GM18907 (cell line): ENCODE measurements at regions not wholly inside any gene's neighbourhood (a gene's known extent, or its start where the extent isn't known, plus 50 kb on each side); places are given as distances from the start of the nearest gene placed in this dataset.
"Not testable (repeated sequence)": the region's sequence is repeated elsewhere in the genome, so short reads cannot be mapped to it uniquely, and the experiment has no call there.

Experiments used
- ATAC-seq: cut with Tn5 transposase; IDR thresholded peaks from one replicate; pipeline ENCODE4 v1.9.1; 2021; ENCODE audit warnings: mild to moderate bottlenecking, moderate library complexity; ENCODE audit not compliant: unreplicated experiment

DNA sequence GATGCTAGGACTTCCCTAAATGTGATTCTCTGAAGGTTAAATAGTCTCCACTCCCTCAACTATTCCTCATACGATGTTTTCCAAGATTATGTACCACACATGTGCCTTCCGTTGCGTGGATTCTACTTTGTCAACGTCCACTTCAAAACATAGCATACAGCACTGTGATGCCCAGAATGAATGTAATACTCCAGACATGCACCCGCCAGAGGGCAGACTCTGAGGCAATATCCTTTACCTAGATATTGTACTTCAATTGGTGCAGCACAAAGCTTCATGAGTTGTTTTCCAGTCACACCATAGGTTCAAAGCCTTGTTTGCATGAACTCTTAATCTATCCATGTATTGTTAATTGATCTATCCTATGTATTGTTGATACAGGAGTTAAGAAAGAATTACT lies 201.0 kb upstream of the NABP1 start:
- no peak for ATAC-seq

DNA sequence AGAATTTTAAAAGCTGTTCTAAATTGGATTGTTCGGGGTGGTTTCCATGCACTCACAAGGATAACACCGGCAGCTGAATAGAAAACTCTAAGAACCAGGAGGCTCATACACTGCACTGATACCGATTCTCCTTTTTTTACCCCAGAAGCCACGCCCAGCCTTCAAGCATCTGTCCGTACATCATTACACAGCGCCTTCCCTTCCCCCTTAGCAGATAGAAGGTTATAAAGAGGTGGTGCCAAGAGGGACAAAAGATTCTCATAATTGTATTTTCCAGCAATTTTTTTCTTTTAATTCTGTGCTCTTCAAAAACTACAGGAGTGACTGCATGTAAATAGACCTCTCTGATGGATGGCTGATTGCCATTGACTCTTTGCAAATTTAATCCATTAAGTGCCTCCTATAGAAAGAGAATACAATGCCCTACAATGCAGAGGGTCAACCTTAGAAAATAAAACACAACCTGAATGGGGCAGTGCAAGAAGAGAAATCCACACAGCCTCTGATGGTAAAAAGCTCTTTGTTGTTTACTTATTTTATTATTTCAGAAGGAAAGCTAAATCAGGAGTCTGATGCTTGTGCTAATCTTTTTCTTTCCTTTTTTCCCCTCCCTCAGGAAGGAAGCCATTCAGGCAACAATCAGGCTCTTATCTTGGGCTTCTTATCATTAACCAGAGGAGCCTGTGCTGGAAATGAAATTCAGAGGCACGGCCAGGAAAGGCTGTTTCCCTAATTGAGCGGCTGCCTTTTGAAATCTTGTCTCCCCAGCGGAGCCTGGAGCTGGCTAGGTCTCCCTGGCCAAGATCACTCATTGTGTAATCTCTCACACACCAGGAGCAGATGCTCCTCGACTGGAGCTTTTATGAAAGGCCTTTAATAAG lies 198.9 kb upstream of the NABP1 start:
- no peak for ATAC-seq

DNA sequence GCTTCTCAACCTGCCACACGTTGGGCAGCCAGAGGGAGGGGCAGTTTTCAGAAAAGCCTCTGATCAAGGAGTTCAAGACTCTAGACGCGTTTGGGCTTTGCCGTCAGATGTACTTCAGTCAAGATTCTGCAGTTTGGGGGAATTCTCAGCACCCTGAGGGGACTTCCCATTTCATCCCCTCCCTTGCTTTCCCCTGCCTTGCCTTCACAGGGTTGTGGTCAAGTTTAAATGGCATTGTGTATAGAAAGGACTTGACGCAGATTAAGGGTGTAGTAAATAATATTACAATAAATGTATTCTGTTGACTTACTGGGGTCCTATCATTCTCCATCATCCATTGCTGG lies 198.3 kb upstream of the NABP1 start:
- ATAC-seq = peak; percentile 90

DNA sequence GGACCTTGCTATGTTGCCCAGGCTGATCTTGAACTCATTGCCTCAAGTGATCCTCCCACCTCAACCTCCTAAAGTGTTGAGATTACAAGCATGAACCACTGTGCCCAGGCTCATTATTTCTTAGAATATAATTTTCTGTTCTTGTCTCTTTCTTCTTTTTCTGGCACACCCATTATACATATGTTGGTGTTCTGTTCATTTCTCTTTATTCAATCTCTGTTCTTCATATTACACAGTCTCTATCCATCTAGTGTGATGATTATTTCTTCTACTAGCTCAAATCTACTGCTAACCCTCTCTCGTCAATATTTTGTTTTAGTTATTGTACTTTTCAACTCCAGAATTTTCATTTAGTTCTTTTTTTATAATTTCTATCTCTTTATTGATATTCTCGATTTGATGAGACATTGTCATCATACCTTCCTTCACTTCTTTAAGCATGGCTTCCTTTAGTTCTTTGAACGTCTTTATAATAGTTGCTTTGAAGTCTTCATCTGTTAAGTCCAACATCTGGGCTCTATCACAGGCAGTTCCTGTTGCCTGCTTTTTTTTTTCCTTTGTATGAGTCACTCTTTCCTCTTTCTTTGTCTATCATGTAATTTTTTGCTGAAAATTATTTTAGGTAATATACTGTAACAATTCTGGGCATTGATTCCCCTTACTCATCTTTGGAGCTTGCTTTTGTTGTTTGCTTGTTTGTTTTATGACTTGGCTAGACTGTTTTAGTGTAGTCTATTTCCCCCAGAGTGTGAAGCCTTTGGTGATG lies 196.4 kb upstream of the NABP1 start:
- ATAC-seq = no peak

DNA sequence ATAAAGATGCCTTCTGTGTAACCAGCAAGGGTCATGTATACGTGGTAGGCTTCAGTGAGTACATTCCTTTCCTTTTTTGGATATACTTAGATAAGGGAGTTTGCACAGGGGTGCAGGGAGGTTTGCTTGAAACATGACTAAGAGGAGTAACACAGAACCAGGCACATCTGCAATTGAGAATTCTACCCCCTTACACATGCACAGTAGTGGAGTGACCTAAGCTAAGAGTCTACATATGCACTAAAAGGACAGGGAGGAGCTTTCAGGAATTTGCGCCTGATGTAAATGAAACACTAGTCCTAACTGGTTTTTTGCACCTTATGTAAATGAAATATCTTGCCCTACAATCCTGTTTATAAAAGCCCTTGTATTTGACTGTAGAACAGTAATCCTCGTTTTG lies 194.8 kb upstream of the NABP1 start:
- no peak for ATAC-seq

DNA sequence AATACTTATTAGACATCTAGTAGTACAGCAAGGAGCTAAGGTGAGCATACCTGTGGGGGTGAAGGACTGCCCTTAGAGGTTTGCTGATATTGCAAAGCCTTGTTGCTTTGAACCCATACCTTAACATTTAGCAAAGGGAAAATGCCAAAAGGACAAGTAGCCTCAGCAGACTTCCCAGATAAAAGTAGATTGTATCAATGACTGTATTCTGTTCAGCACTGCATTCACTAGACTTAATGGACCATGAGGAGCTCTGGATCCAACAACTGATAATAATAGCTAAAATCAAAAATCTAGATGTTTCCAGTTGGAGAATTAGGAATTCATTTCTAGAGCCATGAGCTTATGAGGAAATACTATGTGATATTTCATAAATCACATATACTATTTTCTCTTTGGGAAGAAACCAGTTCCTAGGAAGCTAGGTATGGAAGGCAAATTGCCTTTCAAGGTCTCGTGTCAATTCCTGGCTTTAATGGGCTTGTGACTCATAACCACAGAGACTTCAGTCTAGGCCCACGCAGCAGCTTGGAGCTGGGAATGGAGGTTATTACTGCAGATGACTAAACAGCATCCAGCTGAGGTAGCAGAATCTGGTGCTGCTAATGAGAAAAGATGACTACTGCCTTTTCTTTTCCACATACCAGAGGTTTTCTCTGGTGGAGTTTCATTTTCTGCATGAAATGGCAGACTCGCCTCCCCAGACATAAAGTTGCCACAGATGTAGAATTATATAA lies 191.2 kb upstream of the NABP1 start:
- no peak for ATAC-seq

DNA sequence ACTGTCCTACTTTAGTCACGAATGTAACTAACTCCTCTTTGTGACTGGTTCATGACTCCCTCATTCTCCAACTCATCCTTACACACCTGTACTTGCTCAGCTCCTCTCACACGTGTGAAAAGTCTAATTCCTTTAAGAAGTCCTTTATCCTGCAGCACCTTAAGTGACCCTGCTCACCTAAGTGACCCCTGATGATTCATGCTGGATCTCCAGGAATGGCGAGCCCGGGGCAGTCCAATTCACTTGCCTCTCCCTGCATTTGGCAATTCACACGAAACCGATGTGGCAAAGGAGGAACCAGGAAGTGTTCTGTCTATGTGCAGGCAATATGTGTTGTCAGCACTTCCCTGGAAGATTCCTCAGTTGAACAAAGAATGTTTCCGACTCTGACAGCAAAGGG lies 189.8 kb upstream of the NABP1 start:
- ATAC-seq = no peak

DNA sequence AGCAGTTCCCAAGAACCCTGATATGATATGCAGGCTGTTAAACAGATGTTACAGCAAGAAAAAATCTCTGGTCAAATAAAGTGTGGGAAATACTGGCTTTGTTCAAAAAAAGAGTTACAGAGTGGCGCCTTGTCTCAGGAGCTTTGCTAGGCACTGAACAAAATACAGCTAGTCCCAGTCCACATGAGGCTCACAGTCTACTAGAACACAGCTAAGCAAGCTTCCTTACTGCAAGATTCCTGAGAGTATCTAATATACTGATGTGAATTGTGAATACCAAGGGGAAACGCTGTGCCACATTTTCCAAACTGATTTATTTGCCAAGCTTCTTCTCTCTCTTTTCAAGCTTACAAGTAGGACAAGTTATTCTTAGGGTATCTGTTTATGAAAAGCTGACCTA lies 188.8 kb upstream of the NABP1 start:
- no peak for ATAC-seq

DNA sequence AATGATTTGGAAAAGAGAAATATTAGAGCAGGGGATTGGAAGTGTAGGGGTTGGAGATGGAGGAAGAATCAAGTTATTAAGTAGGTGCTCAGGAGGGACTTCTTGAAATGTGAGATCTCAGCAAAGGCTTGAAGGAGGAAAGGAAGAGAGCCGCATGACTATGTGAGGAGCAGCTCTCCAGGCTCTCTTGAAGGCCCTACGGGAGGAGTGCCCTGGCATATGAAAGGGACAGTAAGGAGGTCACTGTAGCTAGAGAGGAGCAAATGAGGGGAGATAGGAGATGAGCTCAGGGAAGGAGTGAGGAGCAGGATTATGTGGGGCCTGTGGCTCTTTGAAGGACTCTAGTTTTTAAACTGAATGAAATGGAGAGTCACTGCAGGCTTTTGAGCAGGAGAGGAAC lies 181.1 kb upstream of the NABP1 start:
- ATAC-seq = no peak

DNA sequence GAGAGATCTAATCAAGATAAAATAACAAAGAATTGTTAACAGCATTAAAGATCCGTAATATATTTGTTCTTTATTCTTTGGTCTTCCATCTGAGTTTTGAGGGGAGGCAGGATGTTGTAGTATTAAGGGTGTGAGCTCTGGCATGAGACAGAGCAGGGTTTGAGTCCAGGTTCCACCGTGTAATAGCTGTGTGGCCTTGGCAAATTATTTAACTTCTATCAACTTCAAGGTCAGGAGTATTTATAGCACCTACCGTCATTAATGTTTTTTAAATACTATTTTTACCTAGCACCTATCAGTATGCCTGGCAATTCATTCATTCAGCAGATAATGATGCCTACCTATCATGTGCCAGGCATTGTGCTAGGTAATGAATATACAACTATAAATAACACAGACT lies 180.1 kb upstream of the NABP1 start:
- no peak for ATAC-seq

DNA sequence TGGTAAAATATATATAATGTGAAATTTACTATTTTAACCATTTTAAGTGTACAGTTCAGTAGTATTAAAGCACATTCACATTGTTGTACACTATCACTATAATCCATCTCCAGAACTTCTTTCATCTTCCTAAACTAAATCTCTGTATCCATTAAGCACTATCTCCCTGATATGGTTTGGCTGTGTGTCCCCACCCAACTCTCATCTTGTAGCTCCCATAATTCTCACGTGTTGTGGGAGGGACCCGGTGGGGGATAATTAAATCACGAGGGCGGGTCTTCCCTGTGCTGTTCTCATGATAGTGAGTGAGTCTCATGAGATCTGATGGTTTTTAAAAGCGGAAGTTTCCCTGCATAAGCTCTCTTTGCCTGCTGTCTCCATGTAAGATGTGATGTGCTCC lies 178.9 kb upstream of the NABP1 start:
- no peak for ATAC-seq

DNA sequence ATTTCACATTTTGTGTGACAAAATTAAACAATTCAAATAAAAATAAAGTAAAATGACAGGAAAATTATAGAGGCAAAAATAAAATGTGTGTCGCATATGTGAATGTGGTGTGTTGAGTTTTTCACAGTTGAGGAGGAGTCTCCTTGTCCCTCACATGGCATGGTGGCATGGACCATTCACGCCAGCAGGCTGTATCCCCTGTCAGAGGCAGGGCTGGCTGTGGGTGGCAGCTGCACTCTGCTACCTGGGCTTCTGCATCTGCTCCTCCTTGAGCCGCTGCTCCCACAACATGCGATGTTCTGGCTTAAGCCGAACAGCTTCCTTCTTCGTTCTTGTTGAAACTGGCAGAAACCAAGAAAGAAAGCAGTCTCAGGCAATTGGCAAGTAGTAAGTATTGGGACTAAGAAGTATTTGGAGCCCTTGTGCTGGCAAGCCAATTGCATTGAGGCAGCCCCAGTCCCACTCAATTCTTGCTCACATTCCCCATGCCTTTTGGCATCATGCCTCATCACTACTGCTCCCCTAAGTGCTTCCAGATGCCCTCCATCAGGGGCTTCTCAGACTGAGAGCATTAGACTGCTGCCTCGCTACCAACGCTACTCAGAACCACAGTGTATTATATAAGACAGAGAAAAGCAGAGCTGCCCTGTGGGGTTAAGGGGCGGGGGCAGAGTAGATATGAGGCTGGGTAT lies 177.9 kb upstream of the NABP1 start:
- ATAC-seq = no peak

DNA sequence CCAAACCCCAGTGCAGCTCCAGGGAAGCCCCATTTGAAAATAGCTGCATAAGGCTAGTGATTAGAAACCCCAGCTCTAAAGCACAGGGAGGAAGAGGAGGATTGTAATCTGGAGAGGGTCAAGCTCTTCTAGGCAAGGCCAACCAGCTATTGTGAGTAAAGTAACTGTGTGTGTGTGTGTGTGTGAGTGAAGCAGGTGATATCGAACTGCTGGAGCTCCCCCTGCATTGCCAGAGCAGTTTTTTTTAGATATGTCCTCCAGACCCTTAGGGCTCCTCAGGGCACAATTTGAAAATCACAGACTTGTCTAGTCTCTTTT lies 177.4 kb upstream of the NABP1 start:
- ATAC-seq = no peak

DNA sequence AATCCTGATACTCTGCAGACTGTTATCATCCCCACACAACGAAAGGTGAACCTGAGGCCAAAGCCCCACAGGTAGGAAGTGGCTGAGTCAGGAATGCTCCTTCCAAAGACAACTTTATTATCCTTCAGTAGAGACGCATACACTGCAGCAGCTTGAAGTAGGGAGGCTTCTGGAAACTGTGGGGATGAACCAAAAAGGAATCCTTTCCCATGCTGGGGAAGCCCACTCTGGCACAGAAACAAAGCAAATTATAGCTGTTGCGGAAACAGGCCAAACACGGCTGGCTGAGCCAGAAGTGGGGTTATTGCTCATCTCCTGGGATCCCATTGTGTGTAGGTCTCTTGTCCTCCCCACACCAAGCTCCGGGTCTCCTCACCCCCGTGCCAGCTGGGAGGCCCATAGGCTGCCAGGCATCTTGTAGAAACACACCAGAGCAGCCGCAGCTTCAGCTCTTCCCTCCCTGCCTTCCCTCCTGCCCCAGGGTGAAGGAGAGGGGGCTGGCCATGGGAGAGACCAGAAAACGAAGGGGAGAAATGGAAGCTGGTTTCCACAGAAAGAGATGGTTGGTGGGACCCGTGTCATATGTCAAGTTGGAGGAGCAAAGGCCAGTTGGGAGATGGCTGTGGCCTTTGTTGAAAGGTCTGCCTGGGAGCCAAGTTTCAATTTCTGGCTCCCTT lies 176.9 kb upstream of the NABP1 start:
- no peak for ATAC-seq

DNA sequence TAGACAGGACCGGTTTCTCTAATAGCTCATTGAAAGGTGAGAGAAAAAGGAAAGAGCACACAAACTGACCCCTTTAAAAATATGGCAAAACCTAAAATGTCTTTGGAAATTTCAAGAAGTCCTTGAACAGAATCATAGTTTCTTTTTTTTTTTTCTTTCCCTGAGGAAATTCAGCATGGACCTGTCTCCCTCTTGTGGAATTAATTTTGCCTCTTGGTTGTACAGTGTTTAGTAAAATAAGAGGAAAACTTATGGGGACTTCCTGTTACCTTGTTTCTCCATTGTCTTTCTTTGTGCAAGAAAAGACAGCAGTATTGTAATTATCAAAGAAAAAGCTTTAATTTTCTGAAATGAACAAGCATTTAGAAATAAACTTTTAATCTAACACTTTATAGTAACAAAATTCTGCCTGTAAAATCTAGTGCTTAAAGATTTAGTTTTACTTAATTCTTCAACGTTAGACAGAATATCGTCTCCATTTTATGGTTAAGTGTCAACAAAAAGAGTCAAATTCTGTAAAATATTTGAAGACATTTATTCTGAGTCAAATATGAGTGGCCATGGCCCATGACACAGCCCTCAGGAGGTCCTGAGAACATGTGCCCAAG lies 176.3 kb upstream of the NABP1 start:
- ATAC-seq = no peak

DNA sequence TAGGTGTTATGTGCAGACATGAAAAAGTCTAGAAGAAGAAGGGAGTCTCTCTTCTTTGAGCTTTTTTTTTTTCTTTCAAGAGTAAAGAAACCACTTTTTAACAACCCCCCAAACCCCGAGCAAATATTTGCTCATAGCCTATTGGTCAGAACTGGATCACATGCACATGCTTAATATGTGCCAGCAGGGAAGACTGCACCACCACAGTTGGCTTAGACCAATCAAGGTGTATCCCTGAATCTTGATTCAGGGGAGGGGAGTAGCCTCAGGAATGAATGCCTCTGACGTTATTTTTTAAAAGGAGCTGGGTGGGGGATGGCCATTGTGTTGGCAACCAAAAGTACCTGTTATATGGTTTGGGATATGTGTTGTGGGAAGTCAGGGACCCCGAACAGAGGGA lies 171.4 kb upstream of the NABP1 start:
- ATAC-seq = no peak

DNA sequence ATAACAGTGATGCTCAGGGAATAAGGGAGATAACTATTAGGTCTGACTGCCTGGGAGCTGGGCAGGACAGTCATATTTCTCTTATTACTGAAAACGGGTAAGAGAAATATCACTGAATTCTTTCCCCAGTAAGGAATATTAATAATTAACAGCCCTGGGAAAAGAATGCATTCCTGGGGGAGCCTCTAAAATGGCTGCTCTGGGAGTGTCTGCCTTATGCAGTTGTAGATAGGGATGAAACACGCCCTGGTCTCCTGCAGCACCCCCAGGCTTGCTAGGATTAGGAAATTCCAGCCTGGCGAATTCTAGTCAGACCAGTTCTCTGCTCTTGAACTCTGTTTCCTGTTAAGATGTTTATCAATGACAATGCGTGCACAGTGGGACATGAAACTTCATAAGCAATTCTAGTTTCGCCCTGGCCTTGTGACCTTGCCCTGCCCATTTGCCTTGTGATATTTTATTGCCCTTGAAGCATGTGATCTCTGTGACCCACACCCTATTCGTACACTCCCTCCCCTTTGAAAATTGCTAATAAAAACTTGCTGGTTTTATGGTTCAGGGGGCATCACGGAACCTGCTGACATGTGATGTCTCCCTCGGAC lies 170.6 kb upstream of the NABP1 start:
- not testable (repeated sequence) for ATAC-seq

DNA sequence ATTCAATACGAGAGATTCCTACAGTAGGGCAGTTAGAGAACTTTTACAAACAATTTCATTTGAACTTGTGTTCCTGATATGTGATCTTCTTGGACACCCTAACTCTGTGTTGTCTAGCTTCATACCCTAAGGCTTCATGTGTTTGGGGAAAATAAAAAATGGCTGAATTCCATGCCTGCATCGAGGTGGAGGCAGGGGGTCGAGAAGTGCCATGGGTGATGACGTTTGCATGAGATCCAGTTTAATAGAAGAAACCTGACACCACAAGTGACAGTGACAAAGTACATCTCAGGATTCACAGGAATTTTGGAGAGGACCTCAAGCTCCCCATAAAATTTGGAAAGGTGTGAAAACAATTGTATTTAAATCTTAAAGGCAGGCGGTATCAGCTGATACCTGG lies 169.2 kb upstream of the NABP1 start:
- no peak for ATAC-seq

DNA sequence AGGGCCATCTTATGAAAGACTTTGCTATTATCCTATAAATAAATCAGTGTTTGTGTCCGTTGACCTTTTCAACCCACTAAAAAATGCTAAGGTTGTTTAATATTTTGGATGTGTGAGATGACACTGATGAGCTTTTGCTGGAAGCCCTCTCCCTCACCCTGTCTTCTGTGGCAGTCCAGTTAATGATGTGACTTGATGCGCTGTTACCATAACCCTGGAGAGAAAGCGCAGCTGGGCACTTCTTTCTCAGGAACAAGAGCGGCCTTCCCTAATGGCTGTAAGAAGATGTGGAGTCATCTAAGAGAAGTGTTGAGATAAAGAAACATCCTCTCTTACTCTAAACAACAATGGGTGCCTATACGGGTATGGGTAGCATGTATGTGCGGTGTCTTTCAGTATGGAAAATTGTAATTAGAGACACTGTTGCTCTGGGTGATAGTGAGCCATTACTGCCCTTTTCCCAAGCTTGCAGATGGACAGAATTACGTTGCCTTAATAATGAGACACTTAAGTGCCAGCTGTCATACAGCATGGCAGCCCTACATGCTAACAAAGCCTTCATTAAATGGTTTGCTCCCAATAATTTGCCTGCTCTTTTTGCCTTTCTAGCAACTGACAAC lies 165.6 kb upstream of the NABP1 start:
- no peak for ATAC-seq

DNA sequence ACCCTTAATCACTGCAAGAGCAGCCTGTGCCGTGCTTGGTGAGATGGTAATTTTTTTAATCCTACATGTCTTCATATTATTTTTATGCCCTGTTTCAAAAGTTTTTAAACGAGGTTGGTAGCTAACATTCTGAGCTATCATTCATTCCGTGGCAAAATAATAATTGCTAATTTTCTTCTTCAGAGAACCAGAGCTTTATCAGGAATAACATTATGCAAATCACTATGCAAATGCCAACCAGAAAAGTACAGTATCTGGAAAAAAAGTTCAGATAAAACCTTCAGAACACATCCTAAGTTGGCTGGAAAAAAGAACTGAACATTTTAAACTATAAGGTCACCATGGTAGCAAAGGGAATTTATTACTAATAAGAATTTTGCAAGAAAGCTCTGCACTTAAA lies 165.1 kb upstream of the NABP1 start:
- ATAC-seq = no peak
